IPS-NIHi11 (cell line): ENCODE measurements at regions not wholly inside any gene's neighbourhood (a gene's known extent, or its start where the extent isn't known, plus 50 kb on each side); places are given as distances from the start of the nearest gene placed in this dataset.
A peak's percentile ranks its signal among the peaks of the same experiment; 100 is the strongest.

Experiments
- DNase-seq: peaks from one replicate; pipeline ENCODE4 v3.0.0; 2012; ENCODE audit warnings: mixed read lengths, low spot score

DNA sequence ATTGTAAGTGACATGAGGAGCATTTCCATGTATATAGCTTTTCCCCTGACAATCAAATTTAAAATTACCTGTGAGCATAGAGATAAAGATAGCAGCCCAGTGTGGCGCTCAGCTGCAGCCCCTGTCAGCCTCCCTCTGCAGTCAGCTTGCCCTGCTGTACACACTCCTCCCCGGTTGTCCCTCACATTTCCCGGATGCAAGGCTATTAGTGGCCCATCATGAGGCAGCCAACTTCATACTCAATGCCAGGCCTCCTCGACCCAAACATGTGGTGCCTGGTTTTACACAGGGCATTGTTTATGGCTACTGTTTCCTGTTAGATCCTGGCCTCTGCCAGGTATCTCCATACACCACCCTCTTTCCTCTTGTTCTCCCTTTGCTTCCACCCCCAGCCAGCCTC, 116.1 kb upstream of the SH3BP4 start:
- DNase-seq: no peak

DNA sequence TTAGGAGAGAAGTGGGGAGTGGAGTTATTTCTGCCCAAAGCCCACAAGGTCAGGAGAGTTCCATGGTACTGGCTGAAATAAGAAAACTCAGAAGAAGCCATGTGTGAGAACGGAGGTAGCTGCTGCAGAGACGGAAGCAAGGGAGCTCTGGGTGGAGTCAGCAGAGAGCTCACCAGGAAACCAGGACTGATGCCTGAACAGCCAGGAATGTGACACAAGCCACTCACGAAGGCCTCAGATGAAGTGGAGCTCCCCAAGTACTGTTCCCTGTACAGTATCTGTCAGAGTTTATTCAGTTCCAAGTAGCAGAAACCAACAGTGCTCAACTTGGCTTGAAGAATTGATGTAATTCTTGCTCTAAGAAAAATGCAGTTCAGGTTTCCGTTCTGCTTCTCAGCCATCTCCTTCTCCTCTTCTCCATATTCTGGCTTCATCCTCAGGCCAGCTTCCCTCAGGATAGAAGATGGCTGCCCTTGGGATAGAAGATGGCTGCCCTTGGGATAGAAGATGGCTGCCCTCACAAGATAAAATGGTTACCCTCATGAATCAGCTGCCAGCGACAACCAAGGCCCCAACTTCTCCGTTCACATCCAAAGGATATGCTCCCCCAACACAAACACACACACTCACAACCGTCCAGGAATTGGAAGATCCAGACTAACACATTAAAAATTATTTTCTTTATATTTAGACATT, 117.4 kb upstream of the SH3BP4 start:
- no peak for DNase-seq

DNA sequence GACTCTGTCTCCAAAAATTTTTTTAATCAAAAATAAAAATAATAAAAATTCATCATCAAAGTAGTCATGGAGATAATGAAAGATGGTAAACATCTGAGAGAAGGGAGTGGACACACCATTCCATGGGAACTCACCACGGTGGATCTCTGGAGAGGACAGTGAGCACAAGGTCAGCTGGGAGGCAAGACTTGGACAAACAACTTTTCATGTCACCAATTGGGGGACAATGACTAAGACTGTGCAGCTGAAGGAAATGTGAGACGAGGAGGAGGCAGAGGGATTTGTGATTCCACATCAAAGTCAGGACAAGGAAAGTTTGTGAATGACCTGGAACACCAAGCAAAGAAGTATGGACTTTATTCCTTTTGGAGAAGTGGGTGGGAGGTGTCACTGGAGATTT, 121.0 kb upstream of the SH3BP4 start:
- no peak for DNase-seq

DNA sequence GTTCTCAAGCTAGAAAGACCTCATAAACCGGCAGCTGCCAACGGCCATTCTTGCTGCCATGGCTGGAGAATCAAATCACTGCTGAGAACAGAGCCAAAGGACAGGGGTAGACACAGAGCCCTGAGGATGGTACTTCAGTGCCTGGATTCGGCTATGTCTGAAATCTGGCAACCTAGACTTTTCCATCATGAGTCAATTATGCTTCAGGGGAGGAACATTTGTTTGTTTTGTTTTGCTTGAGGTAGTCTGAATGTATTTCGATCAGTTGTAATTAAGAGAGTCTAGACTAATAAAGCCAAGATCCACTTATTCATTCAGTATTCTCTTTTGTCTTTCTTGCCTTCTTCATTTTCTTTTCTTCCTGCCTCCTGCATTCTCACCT, 122.8 kb upstream of the SH3BP4 start:
- no peak for DNase-seq

DNA sequence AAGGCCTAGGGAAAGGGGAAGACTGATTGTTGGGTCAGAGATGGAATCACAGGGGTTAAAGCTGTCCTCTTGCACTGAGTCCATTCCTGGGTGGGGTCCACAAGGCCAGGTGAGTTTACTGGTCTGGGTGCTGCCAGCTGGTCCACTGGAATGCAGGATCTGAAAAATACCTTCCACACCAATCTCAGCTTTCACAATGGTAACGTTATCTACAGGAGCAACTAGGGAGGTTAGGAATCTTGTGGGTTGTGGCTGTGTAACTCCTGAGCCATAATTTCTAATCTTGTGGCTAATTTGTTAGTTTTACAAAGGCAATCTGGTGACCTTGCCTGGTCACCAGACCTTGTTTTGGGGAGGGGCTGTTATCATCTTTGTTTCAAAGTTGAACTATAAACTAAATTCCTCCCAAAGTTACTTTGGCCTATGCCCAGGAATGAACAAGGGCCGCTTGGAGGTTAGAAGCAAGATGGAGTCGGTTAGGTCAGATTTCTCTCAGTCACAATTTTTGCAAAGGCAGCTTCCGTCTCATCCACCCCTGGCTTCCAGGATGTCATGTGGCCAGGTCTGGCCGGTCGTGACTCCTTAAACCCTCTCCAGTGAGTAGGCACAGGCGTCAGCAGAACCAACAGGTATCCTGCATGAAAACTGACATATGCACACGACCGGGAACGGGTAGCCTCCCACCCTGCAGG, 123.3 kb upstream of the SH3BP4 start:
- DNase-seq: no peak

DNA sequence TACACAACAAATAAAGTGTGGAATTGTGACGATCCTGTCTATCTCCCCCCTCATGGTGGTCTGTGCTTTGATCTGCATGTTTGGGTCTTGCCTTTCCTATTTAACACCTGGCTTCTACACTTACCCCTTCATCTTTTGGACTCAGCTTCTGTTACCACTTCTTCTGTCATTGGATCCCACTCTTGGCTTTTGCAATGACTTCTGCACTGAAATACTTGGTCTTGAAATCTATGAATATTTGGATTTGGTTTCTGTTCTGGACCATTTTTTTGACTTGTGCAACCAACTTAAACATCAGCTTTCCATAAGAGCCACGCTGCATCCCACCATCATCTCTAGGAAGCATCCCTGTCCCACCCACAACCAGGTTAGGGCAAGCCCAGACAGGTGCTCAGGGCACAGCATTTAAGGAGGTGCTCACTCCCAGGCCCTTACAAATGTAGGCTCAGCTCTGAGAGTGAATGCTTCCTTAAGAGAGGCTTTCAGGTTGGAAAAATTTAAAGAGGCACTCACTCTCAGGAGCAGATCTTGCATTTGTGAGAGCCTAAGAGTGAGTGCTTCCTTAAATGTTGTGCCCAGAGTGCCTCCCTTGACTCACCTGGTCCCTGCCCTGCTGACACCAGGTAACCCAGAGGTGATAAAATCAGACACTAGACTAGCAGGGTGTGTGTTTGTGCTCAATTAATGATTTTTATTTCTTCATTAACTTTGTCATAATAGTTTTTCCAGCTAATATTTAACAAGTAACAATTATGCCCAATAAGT, 124.5 kb upstream of the SH3BP4 start:
- DNase-seq: no peak

DNA sequence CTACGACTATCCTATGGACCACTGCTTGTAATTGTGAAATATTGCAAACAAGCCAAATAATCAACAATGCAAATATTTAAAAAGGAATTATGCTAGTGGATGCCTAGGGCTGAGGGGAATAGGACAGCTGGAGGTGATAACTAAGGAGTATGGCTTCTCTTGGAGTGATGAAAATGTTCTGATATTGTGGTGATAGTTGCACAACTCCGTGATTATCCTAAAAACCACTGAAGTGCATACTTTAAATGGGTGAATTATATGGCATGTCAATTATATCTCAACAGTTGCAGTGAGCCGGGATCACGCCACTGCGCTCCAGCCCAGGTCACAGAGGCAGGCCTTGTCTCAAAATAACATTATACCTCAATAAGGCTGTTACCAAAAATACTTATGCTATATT, 125.1 kb upstream of the SH3BP4 start:
- DNase-seq: no peak

DNA sequence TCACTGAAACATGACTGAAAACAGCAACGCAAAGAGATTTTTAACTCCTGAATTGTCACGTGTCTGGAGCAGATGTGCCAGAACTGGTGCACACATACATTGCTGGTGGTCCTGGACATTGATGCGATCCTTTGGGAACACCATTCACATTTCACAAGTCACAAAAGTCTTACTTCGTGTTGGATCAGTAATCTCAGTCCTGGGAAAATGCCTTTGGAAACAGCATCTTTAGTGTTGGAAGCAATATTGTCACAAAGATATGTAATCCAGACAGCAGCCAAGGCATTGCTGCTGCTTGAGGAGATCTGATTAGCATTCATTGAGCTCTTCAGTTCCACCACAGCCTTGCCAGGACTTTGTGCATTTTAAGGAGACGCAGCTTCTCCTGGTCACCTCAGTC, 126.2 kb upstream of the SH3BP4 start:
- no peak for DNase-seq

DNA sequence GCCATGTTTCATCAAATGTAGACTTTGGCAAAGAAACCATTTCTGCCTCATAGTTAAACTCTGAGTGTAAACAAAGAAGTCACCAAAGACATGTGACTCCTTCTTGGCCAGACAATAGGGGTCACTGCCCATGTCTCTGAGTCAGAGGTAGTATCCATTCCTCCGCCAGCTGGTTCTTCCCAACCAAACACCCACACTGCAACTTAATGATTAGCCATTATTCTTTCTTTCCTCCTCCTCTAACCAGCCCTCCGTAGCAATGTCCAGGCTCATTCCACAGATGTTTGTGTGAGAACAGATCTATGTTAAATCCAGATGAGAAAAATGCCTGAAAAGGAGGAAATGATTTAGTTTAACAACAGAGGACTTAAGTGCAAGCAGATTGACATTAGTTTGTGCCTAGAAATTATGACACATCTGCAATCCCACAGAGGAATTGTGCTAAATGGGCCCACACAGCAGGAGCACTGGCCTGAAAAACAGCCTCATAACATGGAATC, 127.9 kb upstream of the SH3BP4 start:
- DNase-seq: peak; percentile 69

DNA sequence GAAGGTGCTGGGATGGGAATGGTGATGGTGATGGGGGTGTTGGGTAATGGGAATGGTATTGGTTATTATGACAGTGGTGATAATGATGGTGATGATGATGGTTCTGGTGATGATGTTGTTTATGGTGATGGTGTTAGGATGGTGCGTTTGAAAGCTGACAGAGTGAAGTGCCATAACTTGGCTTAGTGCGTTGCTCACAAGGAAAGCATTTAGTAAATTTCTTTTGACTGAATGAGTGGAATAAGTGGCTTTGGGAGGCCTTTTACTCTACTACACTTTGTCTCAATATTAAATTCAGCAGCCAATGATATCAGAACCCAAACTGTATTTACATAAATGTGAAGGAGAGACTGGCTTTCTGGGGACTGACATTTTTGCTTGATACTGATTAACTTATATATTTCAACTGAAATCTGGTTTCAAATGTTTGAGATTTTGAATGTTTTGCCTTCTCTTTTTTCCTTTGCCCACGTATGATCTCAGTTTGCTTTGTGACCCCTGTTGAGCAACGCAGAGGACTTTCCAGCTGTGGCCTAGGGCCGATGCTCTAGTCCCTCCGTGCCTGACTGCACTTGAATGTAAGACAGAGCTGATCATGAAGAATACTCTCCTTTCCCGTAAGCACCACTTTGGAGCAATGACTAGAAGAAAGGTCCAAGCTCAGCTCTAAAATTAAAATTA, 128.5 kb upstream of the SH3BP4 start:
- DNase-seq: peak; percentile 21

DNA sequence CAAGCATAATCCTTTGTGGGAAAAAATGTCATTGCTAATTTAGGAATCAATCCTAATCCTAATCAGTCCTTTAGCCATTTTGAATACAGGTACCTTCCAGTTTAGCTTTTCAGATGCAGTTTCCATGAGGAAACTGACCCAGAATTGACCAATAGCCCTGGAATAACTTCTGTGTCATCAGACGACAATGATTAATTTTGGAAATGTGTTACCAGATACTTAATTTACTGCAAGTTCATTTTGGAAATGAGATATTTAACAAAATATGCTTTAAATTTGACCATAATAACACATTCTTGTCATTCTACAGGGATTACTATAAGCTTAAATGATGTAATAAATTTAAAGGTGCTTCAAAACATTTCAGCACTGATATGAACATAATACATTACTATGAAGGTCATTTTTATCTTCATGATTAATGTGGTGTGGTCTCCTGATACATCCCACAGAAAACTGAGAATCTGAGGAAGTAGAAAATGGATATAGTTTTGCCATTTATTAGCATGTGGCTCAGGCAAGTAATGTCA, 129.8 kb upstream of the SH3BP4 start:
- DNase-seq: no peak

DNA sequence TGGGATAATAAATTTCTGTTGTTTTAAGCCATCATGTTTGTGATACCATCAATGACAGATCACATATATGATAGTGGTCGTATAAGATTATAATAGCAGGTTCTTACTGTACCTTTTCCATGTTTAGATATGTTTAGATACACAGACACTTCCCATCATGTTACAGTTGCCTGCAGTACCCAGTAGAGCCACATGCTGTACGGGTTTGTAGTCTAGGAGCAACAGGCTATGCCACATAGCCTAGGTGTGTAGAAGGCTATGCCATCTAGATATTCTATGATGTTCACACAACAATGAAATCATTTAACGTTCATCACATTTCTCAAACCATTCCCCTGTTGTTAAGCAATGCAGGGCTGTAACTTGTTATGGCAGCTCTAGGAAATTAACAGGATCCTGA, 132.9 kb upstream of the SH3BP4 start:
- DNase-seq: no peak

DNA sequence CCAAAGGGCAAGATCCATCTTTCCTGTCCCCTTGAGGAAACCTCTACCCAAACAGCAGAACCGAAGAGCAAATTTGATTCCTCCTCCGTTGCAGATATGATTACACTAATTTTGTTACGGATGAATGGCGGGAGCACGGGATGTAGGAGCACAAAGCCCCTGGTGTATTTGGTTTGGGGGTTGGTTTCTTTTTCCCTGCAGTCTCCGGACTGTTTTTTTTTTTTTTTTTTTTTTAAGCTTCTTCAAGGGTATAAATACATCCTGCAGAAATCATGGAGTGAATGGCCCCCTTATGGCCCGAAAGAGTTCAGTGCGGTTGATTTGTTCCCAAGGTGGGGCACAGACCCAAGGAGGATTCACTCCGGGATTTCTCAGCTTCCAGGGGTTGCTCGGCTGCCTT, 135.3 kb upstream of the SH3BP4 start:
- no peak for DNase-seq

DNA sequence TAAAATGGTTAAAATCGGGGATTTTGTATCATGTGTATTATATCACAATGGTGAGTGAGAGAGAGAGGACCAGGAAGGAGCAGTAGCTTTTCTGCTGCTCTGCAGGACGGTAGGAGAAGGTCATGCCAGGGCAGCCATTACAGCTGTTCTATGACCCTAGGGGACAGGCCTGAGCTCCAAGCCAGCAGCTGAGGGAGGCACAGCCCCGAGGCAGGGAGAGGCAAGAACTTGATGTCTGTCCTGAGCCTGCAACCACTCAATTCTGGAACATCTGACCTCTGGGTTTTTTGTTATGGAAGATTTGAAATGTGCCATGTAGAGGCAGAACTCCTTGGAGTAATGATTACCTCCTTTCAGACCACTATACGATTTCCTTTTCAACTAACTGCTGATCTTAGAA, 135.8 kb upstream of the SH3BP4 start:
- DNase-seq: no peak

DNA sequence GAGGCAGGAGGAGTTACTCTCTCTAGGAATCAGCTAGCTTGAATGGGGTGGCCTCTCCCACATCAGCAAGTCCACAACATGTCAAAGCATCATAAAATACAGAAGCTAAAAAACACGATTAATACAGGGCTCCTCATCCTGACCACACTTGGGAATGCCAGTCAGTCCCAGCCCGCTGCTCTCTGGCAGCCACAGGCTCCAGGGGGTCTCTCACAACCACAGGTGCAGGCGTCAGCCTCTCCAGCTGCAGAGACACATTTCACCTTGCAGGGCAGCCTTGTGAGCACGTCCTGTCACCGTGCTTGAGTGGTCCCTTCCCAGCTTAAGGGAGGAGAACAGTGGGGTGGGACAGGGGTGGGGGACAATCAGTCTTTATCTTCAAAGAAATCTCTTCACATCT, 137.4 kb upstream of the SH3BP4 start:
- no peak for DNase-seq

DNA sequence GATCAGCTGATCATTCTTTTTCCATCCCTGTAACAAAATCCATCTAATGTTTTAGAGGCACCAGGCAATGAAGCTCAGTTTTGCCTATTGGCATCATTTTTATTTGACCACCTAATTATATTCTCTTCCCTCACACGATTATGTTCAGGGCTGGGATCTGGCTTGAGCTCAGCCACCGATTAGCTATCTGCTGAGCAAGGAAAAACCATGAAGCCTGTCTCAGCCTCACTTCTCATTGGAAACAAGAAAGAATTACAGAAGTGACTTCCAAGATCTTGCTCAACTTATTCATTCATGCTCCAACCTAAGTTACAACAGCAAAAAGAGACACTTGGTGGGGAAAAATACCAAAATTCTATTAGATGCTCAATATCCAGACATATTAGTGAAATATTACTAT, 139.0 kb upstream of the SH3BP4 start:
- no peak for DNase-seq

DNA sequence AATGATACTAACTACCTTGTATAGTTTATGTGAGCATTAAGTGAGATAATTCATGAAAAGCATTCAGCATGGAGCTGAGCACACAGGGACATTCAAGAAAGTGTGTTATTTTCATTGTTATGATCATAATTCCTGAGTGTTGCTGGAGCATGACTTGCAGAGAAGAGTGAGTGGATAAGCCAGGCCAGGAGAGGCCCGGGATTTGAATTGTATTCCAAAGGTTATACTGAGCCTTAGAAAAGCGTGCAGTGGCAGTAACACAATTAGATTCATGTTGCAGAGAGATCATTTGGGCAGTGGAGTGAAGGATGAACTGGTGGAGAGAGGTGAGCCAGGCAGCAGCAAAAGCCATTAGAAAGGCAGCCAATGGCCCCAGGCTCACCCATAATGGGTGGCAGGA, 142.9 kb upstream of the SH3BP4 start:
- peak; percentile 35 for DNase-seq

DNA sequence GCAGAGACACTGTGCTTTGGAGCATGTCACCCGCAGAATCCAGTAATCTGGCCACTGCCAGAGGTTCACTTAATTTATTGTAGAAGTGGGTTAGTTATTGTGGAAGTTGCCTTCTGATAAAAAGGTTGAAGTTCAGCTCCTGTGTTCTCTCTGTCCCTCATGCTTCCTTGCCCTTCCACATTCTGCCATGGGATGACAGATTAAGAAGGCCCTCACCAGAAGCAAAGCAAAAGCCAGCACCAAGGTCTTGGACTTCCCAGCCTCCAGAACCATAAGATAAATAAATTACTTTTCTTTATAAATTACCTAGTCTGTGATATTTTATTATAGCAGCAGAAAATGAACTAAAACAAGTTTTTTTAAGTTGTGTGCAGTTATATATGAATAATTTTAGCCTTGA, 145.0 kb upstream of the SH3BP4 start:
- no peak for DNase-seq

DNA sequence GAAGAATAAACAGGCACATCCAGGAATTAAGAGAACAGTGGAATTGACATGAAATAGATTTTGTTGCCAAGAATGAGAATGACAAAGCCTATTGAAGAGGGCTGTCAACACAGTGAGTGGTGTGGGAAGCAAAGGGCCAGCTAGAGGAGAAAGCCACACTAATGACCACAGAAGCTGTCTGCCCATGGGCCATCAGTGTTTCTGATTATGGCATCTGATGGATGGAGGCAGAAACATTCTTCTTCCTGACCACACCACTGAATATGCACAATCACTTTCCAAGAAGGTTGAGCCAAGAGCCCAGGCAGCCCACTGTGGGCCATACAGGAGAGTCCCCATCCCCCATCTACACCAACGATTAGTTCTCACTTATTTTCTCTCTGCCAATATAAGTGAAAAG, 146.0 kb upstream of the SH3BP4 start:
- DNase-seq: no peak

DNA sequence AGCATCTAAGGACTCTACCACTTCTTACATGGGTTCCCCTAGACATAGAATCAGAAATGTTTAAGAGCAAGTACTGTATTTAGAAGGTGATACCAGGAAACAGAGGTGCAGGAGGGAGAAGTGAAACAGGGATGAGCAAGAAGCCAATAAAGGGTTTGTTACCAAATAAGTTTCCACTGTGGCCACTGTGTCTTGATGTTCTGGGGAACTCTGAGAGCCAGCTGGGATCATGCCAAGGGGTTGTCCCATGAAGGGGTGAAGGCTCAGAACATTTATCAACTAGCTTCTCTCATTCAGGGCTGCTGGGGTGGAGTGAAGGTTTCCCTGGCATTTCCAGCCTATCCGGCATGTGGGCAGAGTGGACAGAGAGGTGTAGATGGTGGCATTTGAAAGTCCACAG, 147.1 kb upstream of the SH3BP4 start:
- DNase-seq: no peak

DNA sequence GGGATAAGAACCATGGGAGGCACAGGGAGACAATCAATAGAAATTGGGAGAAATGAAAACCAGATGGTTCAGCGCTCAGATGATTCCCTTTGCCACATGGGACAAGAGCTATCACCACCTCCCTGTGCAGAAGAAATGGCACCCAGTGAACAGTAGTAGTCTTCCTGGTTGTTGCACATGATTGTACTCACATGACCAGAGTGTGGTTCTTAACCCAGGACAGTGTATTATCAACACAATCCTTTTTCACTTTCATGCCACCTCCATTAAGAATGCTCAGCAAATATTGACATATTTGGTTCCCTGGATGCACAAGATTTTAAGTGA, 149.0 kb upstream of the SH3BP4 start:
- no peak for DNase-seq

DNA sequence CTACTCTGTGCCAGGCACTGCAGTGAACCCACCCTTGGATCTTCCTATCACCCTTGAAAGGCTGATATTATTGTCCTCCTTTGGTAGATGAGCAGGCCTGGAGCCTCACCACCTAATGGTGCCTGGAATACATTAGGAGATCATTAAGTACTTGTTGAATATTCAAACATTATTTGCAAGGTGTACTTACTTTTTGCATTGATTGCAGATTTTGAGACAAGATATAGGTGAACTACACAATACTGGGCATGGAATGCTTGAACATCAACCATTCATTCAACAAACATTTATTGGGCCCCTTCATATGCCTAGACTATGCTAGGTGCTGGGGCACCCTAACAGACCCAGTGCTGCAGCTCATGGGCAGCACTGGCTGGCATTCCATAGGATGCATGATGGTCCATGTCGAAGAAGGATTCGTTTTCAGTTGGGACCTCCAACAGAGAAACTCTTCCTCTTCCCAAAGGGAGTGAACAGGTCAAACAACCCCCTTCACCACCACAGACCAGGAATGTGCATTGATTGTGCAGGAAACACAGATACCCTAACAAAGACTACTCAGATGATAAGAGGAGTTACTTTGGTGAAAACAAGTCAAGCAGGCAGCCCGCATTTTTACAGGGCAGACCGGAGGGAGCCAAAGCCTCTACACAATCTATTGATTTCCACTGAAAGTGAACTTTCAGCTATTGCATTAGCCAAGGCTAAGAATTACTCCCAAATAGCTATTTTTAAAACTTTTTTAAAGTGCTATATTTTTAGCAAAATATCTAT, 149.6 kb upstream of the SH3BP4 start:
- no peak for DNase-seq
